NOMO-1 (cell line): ENCODE measurements at regions not wholly inside any gene's neighbourhood (a gene's known extent, or its start where the extent isn't known, plus 50 kb on each side); places are given as distances from the start of the nearest gene placed in this dataset.

Experiments used
- DNase-seq, 2 experiments: peaks; one replicate each; lab custom pipeline; 2025; ENCODE audit not compliant: unreplicated experiment in 2 of 2; lab: John Stamatoyannopoulos, UW

DNA sequence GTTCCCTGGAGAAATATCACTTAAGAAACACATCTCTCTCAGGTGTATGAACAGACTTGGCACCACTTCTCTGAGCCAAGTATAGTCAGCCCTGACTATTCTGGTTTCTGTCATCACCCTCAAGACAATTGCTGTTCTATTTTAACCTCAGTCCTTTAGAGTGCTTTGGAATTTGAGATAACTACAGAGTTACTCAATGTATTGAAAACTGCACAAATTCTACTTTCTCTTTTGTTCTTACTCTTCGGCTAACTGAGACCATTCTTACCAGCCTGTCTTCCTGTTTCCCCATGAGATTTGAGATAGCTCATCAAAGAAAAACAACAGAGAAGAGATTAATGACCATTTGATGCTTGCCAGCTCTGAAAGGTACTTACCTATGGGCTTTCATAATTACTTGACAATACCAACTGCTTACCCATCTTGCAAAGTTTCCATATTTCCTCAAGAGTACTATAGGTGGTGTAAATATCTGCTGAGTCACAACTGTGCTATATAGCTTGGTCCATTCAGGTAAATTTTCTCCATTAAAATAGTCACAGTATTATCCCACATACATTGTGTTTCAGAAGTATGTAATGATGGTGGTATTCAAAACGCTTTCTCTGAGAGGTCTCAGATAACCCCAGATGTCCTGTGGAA, 467.5 kb upstream of the CHST9 start:
- DNase-seq, result no peak

DNA sequence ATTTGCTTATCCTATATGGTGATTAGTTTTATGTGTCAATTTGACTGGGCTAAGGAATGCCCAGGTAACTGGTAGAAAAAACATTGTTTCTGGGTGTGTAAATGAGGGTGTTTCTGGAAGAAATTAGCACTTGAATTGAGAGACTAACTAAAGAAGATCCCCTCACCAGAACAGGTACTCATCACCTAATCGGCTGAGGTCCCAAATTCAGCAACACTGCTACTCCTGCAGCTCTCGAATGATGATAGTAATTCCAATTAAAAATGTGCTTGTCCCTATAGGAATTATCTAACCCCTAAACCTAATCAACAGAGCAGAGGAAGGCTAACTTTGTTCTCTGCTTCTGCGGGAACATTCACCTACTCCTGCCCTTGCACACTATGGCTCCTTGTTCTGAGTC, 464.5 kb upstream of the CHST9 start:
- DNase-seq, result no peak

DNA sequence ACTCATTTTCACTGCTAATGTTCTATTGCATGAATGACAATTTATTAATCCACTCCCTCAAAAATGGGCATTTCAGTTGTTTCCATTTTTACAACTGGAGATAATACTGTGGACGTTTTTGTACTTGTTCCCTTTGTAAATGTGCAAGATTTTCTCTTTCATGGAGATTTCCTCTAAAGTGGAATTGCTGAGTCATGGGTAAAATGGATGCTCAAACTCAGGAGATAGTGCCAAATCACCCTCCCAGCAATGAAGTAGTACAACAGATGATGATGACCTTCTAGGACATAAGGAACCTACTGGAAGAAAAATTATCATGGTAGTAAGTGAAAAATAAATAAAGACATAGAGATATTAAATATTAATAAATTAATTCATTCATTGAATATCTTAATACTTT, 460.8 kb upstream of the CHST9 start:
- DNase-seq, result no peak

DNA sequence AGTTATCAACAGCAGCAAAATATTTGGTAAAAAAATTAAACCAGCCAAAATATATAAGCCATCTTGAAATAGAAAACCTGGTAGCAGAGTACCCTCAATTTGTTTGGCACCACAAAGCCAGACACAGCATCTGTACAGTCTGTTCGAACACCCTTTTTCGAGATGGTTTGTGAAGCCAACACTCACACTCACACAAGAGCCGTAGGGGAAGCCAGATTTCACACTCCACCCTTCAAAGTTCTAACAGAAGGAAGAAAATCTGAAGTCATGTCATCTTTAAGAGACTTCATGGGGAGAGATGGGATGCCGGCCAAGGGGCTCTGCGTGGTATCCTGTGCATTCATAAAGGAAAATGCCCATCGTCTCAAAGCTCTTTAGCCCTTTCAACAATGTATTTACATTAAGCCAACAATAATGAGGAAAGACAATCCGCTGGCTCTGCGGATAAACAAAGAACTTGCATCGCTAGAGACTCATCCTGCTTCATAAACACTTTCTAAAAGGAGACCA, 451.5 kb upstream of the CHST9 start:
- no peak for DNase-seq

DNA sequence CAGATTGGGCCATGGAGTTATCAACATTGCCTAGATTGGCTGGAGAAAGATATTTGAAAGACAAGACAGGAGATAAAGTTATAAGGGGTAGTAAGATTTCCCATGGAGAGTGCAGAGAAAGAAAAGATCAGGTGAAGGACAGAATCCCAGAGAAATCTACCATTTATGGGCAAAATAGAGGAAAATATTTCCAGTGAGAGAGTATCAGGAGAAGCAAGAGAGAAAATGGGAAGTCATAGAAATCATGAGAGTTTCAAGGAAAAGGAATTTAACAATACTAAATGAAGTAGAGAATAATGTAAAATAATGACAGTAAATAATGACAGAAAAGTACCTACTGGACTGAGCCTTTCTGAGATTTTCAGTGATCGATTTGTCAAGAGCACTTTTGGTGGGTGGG, 447.6 kb upstream of the CHST9 start:
- DNase-seq, result no peak

DNA sequence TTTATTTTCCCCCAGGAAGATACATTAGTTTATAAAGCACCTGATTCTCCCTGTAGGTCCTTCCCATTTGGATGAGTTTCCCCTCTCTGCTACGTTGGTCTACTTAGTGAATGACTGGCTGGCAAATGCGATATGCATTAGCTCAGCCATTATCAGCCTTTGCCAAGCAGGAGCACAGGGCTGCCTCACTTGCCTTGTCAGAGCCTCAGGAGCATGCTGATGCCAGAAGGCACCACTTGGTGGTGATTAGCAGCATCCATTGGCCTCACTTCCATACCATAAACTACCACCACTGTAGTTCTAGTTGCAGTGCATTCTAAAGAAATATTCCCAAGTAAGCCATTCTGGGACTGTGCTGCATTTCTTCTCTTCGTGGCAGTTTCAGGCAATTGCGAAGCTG, 442.8 kb upstream of the CHST9 start:
- no peak for DNase-seq

DNA sequence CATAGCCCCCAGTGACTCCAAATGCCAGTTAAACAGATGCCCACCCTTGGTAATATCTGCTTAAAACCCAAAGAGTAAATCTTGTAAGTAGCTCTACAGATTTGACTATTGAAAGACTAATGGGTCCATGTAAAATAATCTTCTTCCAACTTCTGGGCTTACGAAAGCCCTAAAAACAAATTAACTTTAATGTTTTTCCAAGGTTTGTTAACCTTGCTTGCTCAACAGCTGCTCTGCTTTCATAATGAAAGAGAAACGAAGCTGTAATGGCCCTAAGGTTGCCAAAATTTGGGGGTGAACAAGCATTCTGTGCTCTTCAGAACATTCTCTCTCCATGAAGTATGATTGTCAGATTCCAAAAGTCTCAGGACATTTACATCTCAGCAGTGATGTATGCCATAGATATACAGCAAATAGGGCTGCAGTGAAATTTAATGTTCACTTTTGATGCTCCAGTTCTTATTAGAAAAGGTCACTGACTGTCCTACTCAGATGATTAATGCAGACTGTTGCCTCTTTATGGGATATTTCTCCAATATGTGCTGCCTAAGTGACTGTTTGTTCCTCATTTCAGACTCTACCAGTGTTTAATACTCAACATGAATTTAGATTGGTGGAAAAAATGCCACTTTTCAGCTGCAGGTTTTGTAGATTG, 436.3 kb upstream of the CHST9 start:
- no peak for DNase-seq

DNA sequence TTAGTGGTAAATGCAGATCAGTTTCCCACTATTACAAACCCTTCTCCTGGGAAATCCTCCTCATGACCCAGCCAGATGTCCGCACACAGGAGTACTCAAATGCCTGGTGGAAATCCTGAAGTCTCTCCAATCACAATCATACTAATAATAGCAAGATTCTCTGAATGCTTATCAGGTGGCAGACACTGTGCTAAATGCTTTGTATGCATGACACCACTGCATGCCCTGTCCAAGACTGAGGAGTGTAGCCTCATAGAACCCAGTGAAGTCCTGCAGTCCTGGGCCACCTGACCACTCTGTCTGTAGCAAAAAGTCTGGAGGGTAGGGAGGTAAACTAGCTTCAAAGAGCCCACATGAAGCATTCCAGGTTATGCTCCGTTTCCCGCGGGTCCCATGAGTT, 434.8 kb upstream of the CHST9 start:
- DNase-seq, result no peak

DNA sequence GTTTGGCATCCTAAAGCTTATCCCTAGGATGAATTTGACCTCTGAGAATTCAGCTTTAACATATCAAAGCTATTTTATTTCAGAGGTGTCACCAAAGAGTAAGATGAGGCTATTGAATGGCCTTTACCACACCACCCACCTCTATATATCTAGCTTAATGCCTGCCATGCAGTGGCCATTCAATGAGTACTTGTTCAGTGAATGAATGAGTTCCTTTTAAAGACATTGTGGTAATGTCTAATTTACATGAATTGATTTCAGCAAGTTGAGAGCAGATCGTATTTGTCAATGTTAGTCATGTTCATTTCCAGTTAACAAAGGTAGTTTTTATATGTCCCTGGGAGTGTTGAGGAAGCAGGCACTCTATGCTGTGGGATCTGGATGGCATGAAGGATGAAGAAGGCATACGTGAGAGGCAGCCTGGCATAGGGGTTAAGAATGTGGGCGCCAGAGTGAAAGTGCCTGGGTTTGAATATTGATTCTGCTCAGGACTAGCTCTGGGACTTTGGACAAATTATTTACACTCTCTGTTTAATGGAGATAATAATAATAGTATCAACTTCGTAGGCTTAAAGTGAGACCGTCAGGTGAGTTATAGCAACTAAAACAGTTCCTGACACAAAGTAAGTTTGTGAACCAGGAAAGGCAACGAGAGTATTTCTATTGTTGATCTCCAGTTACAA, 434.1 kb upstream of the CHST9 start:
- DNase-seq, result no peak

DNA sequence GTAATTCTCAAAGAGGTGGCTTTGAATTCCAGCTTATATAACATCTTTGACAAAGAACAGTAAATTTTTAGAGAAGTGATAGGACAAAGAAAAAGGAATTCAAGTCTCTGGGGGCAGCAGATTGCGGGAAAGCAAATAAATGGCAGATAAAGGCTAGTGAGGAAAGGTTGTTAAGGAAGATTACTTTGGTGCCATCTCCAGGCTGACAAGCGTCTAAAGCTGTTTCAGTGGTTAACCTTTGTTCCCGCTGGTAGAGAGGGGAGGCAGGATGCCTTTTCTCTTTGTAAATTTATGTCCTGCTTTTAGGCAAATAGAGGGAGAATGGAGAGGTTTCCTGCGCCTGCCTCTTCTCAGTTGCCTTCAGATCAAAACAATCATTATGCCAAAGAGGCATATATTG, 431.2 kb upstream of the CHST9 start:
- DNase-seq, result no peak

DNA sequence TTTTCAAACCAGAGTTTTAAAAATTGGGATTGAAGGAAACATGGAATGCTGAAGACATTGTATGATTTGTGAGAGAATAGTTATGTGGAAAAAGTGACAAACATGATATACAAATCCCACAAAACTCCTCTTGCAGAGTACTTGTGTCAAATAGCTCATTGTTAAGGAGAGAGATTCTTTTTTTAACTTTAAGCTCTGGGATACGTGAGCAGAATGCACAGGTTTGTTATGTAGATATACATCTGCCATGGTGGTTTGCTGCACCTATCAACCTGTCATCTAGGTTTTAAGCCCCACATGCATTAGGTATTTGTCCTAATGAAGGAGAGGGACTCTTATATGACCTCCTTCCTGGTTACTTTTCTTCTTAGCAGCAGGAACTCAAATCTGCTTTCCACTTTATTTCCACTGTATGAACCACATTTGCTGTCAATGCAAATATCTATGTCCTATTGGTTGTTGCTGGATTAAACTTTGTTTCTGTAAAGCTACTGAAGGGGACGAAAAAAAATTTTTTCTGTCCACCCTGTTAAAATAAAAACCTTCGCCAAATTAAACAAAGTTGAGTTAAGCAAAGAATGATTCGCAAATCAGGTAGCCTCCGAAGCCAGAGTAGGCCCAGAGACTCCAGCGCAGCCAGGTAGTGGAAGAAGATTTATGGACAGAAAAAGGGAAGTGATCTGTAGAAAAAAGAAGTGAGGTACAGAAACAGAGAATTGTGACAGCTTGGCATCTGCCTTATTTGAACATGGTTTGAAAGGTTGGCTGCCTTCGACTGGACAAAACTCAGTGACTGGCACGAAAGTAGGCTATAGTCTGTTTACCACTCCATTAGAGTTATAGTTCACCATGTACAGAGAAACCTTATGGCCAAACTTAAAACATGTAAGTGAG, 430.1 kb upstream of the CHST9 start:
- peak in 1 of 2 experiments; percentile 40 for DNase-seq

DNA sequence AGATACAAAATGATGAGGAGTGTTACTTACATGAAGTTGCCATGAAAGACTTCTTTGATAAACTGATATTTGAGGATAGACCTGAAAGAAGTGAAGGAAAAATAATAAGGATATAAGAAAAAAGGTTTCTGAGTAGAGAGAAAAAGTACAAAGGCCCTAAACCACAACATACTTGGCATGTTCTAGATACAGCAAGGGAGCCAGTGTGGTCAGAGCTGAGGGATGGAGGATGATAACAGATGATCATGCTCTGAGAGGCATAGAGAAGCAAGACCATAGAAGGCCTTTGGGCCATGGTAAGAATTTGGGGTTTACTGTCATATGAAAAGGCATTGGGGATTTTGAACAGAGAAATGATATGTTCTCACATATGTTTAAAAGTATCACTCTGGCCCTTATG, 424.1 kb upstream of the CHST9 start:
- no peak for DNase-seq

DNA sequence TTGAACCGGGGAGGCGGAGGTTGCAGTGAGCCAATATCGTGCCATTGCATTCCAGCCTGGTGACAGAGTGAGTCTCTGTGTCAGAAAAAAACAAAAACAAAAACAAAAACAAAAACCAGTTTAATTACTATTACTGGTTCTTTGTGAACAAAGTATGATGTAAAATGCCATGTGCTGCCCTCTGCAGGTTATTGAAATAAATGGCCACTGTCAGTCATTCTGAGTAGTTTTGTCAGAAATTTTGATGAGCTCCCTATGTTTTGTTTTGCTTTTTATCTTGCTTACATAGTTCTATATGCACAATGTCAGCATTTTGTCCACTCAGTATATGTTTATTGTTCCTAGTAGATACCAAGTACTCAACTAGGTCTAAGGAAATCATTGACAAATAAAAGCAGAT, 423.6 kb upstream of the CHST9 start:
- no peak for DNase-seq

DNA sequence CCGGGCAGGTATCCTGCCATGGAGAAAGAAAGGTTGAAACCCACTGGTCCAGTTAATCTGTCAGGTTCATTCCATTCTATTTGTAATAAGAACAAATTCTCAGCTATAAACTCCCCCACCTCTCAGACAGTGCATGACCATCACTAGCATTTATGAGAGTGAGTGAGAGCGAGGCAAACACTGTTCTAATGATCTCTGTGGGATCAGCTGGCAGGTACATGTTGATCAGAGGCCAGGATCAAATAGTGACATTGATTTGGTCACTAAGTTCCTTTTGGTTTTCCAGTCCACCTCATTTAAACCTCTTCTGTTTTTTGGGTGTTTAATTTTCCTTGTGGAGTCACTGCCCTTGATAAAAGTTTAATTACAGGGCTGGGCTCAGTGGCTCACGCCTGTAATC, 423.1 kb upstream of the CHST9 start:
- DNase-seq, result no peak

DNA sequence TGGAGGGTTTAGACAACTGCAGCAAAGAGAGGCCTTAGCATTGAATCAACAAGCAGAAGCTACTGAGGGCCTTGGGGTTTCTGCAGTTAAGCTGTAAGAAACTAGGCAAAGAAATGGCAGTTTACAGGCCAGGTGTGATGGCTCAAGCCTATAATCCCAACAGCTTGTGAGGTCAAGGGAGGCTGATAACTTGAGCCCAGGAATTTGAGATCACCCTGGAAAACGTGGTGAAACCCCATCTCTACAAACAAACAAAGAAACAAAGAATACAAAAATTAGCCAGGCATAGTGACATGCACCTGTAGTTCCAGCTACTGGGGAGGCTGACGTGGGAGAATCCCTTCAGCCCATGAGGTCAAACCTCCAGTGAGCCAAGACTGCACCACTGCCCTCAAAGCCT, 421.6 kb upstream of the CHST9 start:
- no peak for DNase-seq

DNA sequence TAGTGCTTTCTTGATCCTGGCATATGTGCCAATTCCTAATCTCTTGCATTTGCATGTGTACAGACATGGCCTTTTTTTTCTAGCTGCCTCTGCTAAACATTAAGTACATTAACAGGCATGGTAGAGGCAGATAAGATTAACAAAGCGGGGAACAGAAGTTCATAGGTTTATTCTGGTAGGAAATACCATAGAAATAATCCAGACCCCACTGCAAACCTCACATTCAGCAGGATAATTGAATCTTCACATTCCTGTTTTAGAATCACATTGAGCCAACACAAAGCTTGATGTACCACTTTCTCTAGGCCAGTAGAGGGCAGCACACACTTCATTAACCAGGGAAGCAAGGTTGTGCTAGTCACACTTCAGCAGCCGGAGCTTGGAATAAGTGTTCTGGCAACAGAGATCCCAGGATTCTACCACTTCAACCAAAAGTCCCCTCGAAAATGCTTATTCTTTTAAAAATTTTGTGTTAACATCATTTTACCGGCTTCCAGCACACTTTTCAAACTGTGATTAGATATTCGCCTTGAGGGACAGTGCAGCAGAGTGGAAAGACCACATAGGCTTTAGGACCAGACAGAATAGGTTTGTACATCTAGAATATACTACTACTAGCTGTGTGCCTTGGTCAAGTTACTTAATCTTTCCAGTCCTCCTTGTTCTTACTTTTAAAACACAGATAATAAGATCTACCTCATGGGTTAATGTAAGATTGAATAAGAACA, 420.2 kb upstream of the CHST9 start:
- peak in 1 of 2 experiments; percentile 35 for DNase-seq

DNA sequence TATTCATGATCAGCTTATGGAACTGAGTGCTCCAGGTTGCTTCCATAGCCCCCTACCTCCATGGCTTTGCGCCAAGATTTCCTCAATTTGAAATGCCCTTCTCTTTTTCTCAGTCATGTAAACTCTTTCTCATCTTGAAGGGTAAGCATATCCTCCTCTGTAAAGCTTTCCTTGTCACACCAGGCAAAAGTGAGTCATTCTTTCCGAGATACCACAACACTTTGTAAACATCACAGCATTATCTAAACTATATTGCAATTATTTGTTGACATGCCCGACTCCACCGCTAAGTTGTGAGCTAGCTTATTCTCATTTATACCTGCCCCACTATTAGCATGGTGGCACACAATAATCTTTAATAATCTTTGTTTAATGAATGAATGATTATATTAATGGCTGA, 419.5 kb upstream of the CHST9 start:
- DNase-seq, result no peak

DNA sequence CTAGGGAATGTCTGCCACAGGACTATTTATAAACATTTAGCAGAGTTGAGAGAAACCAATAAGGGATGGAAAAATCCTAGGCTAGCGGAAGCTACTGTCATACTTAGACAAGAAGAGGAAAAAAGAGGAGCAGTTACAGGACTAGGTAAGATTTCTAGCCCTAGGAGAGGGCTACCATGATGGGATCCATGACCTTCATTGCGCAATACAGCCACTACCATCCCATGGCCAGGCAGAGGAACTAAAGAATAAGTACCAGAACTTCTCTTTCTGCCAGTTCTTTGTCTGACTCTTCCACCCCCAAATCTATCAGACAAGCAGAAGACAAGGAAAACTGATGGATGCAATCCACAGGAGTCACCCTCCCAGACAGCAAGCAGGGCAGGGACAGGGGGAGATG, 417.0 kb upstream of the CHST9 start:
- no peak for DNase-seq

DNA sequence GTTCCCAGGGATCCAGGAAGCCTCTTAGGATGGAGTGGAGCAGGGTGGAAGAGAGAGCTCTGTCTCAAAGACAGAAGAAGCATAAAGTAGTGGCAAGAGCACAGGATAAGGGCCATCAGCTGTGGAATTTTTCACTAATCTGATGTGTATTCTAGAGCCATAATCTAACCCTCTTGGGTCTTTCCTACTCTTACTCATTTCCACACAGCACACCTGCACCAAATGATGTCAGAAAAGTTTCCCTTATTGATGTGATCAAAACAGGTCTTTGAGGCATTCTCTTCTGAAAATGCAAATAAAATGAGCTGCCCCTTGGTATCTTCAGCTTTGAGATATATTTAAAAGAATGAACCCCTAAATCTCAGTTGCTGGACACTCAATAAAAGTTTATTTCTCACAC, 415.1 kb upstream of the CHST9 start:
- no peak for DNase-seq

DNA sequence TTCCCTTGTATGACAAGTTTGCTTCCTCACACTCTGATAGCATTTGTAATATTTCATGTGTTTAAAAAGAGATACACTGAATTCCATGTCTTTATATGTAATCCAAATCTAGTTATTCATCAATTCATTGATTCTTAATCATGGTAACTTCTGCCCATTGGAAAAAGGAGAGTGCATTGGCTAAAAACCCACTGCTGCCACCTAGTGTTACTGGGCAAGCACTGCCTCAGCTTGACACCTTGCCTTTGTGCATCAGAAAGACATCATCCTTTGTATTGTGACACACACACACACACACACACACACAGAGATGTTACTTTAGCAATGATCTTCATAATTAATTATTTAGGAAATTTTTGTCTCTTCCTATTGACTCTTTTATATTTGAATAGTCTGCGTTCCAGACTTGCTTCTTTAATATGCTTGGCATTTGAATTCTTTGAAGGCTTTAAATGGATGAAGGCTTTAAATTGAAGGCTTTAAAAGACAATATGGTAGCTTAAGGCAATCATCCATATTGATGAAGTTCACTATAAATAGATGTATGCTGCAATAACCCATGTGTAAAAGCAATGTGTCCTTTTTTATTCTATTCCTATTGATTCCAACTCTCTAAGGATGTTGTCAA, 414.2 kb upstream of the CHST9 start:
- DNase-seq, result peak in 1 of 2 experiments; percentile 47
